Fibroblast of pulmonary artery (primary cell): ENCODE measurements at regions not wholly inside any gene's neighbourhood (a gene's known extent, or its start where the extent isn't known, plus 50 kb on each side); places are given as distances from the start of the nearest gene placed in this dataset.
"Not testable (repeated sequence)": the region's sequence is repeated elsewhere in the genome, so short reads cannot be mapped to it uniquely, and the experiment has no call there.

Experiments
- DNase-seq: peaks from one replicate; pipeline ENCODE4 v3.0.0-alpha.2; 2010; ENCODE audit warnings: low read depth
- H3K4me3 ChIP-seq: replicated peaks from 2 replicates; pipeline ENCODE4 v1.5.1; 2011; ENCODE audit warnings: low read depth, mild to moderate bottlenecking, control low read depth, low read length, moderate library complexity
- CTCF ChIP-seq: IDR thresholded peaks from 2 replicates; pipeline ENCODE4 v1.5.1; 2011; ENCODE audit warnings: mild to moderate bottlenecking, control low read depth, low read length, inconsistent platforms; ENCODE audit errors: missing control alignments

GRCh38 chr19:20287070-20287469, 120.1 kb downstream of the ZNF486 start:
- no peak overlapping the region for H3K4me3 ChIP-seq
- TF ChIP-seq CTCF, result no peak
- no peak for DNase-seq

DNA sequence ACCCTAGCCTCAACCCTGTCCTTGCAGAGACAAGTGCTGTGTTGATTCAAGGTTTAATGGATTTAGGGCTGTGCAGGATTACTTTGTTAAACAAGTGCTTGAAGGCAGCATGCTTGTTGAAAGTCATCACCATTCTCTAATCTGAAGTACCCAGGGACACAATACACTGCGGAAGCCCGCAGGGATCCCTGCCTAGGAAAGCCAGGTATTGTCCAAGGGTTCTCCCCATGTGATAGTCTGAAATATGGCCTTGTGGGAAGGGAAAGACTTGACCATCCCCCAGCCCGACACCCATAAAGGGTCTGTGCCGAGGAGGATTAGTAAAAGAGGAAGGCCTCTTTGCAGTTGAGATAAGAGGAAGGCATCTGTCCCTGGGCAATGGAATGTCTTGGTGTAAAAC, 118.9 kb downstream of the ZNF486 start:
- H3K4me3 ChIP-seq, DNase-seq: not testable (repeated sequence)

- DNase-seq, result no peak
- TF ChIP-seq CTCF, result no peak
- no peak overlapping the region for H3K4me3 ChIP-seq
Observed at GRCh38 chr19:20279516-20279915, 112.5 kb downstream of the ZNF486 start.

DNA sequence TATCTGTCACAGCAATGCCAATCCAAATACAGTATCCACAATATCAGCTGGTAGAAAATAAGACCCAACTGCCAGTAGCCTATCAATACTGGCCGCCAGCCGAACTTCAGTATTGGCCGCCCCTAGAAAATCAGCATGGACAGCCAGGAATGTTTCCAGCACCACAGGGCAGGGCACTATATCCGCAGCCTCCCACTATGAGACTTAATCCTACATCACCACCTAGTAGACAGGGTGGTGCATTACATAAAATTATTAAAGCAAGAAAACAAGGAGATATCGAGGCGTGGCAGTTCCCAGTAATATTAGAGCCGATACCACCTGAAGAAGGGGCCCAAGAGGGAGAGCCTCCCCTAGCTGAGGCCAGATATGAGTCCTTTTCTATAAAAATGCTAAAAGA, 111.3 kb downstream of the ZNF486 start:
- H3K4me3 ChIP-seq, result no peak overlapping the region
- TF ChIP-seq CTCF, result no peak
- no peak for DNase-seq

- not testable (repeated sequence) for DNase-seq, H3K4me3 ChIP-seq
Observed at GRCh38 chr19:20276732-20277082, 109.7 kb downstream of the ZNF486 start.

DNA sequence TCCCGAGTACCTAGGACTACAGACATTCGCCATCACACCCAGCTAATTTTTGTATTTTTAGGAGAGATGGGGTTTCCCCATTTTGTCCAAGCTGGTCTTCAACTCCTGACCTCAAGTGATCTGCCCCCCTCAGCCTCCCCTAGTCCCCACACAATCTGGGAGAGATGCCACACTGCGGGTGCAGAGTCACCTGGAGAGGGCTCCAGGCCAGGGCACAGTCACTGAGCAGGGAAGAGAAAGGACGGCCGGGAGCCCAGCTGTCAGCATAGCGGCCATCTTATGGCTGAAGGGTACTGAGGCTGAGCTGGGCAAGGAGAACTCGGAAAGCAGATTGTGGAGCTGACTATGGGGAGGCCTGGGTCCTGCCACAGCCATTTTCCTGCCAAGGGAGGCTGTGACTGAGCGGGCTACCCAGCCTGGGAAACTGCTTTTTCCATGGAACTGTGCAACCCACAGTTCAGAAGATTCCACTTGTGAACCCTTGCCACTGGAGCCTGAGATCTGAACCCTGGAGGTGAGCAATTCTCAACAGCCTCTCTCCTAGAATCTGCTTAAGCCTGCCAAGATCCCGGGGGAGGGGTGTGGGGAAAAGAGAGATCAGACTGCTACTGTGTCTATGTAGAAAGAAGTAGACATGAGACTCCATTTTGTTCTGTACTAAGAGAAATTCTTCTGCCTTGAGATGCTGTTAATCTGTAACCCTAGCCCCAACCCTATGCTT, 109.2 kb downstream of the ZNF486 start:
- no peak for DNase-seq
- H3K4me3 ChIP-seq, result no peak overlapping the region
- no peak for TF ChIP-seq CTCF

DNA sequence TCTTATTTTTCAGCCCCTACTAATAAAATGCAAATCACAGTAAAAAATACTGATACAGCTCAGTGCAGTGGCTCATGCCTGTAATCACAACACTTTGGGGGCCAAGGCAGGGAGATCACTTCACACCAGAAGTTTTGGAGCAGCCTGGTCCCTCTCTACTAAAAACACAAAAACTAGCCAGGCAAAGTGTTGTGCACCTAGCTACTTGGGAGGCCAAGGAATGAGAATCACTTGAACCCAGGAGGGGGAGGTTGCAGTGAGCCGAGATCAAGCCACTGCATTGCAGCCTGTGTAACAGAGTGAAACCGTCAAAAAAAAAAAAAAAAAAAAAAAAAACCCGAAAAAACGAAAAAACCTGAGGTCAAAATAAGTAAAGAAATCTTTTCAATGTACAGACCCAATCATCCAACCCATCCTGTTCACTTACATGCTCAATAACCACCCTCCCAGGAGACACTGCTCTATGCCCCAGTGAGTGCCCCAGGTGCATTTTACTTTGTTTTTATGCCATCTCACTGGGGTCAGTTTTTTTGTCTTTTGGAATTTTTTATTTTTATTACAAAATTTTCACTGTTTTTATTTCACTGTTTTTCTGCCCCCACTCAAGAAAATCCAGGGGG, 107.0 kb downstream of the ZNF486 start:
- no peak overlapping the region for H3K4me3 ChIP-seq
- DNase-seq, result no peak
- no peak for TF ChIP-seq CTCF

DNA sequence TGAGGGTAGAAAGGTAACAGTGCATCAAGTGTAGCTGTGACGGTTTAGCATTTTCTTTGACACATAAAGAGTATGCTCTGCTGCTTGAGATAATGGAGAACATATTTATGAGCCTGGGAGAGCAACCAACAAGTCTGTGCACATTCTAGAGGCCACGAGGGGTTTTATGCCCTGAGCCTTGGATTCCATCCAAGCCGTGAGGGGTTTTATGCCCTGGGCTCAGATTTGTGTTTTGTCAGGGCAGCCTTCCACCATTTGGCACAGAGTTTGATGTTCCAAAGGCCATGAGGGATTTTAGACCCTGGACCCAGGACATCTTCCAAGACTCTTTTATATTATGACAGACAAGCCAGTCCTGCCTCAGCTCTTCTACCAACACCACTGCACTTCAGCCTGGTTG, 106.4 kb downstream of the ZNF486 start:
- no peak for DNase-seq
- H3K4me3 ChIP-seq, result no peak overlapping the region
- TF ChIP-seq CTCF, result no peak

GRCh38 chr19:20272627-20273010, 105.6 kb downstream of the ZNF486 start:
- DNase-seq, H3K4me3 ChIP-seq: not testable (repeated sequence)

GRCh38 chr19:20271927-20272626, 105.1 kb downstream of the ZNF486 start:
- not testable (repeated sequence) for H3K4me3 ChIP-seq, DNase-seq
